HT1080 (cell line): ENCODE measurements at regions not wholly inside any gene's neighbourhood (a gene's known extent, or its start where the extent isn't known, plus 50 kb on each side); places are given as distances from the start of the nearest gene placed in this dataset.

Experiments used
- DNase-seq: peaks from one replicate; pipeline ENCODE4 v3.0.0-alpha.2; 2015; ENCODE audit warnings: low read depth

- DNase-seq, result peak; percentile 61
Observed at GRCh38 chr2:133718688-133719201, 150.5 kb upstream of the NCKAP5 start.

- no peak for DNase-seq
Observed at GRCh38 chr2:133720429-133720828, 152.2 kb upstream of the NCKAP5 start.

- no peak for DNase-seq
Observed at GRCh38 chr2:133721118-133721517, 152.9 kb upstream of the NCKAP5 start.

- no peak for DNase-seq
Observed at GRCh38 chr2:133723133-133723532, 154.9 kb upstream of the NCKAP5 start.

- DNase-seq, result no peak
Observed at GRCh38 chr2:133726973-133727372, 158.7 kb upstream of the NCKAP5 start.

GRCh38 chr2:133732059-133732458 is 163.8 kb upstream of the NCKAP5 start:
- DNase-seq, result no peak

- DNase-seq, result peak; percentile 11
Observed at GRCh38 chr2:133732982-133733900, 165.0 kb upstream of the NCKAP5 start.

GRCh38 chr2:133733901-133734255 is 165.6 kb upstream of the NCKAP5 start:
- peak; percentile 51 for DNase-seq

- no peak for DNase-seq
Observed at GRCh38 chr2:133734716-133735495, 166.6 kb upstream of the NCKAP5 start.

- no peak for DNase-seq
Observed at GRCh38 chr2:133736674-133737073, 168.4 kb upstream of the NCKAP5 start.

- DNase-seq, result peak; percentile 16
Observed at GRCh38 chr2:133737242-133737993, 169.2 kb upstream of the NCKAP5 start.

- DNase-seq, result no peak
Observed at GRCh38 chr2:133739039-133739438, 170.8 kb upstream of the NCKAP5 start.

GRCh38 chr2:133740500-133740899 is 172.2 kb upstream of the NCKAP5 start:
- DNase-seq, result no peak

- no peak for DNase-seq
Observed at GRCh38 chr2:133748007-133748700, 179.9 kb upstream of the NCKAP5 start.

- DNase-seq, result no peak
Observed at GRCh38 chr2:133753665-133754064, 185.4 kb upstream of the NCKAP5 start.

GRCh38 chr2:133755480-133756300 is 187.4 kb upstream of the NCKAP5 start:
- DNase-seq, result peak; percentile 9

GRCh38 chr2:133756833-133757232 is 188.6 kb upstream of the NCKAP5 start:
- no peak for DNase-seq

GRCh38 chr2:133760376-133760775 is 192.1 kb upstream of the NCKAP5 start:
- peak; percentile 26 for DNase-seq

- no peak for DNase-seq
Observed at GRCh38 chr2:133765658-133766057, 197.4 kb upstream of the NCKAP5 start.
